KMS-11 (cell line): ENCODE measurements at regions not wholly inside any gene's neighbourhood (a gene's known extent, or its start where the extent isn't known, plus 50 kb on each side); places are given as distances from the start of the nearest gene placed in this dataset.

Experiments
- H2AFZ ChIP-seq: fragments of 200-600 bp; sonication (generic); 2 replicates; pipeline ENCODE4 v1.6.1; 2016; ENCODE audit warnings: antibody characterized with exemption, mixed run types, low read depth
- H3K27ac ChIP-seq: fragments of 200-600 bp; sonication (generic); 2 replicates; pipeline ENCODE4 v1.6.1; 2016; ENCODE audit warnings: mild to moderate bottlenecking, mixed run types
- H3K27me3 ChIP-seq: fragments of 200-600 bp; sonication (generic); 2 replicates; pipeline ENCODE4 v1.6.1; 2017; ENCODE audit warnings: mild to moderate bottlenecking, low read depth, mixed run types, moderate library complexity; ENCODE audit not compliant: insufficient read depth
- H3K36me3 ChIP-seq: fragments of 200-600 bp; sonication (generic); 2 replicates; pipeline ENCODE4 v1.6.1; 2017; ENCODE audit warnings: mild to moderate bottlenecking, mixed run types; ENCODE audit not compliant: insufficient read depth
- H3K4me1 ChIP-seq: fragments of 200-600 bp; sonication (generic); 2 replicates; pipeline ENCODE4 v1.6.1; 2016; ENCODE audit warnings: mild to moderate bottlenecking, low read depth, mixed run types; ENCODE audit not compliant: poor library complexity, severe bottlenecking
- H3K4me2 ChIP-seq: fragments of 200-600 bp; sonication (generic); 2 replicates; pipeline ENCODE4 v1.7.0; 2016; ENCODE audit warnings: mild to moderate bottlenecking, mixed run types
- H3K4me3 ChIP-seq: fragments of 200-600 bp; sonication (generic); IDR thresholded peaks from 2 replicates; pipeline ENCODE4 v1.6.1; 2017; ENCODE audit warnings: low read depth, low read length, mixed read lengths; ENCODE audit not compliant: insufficient read depth
- H3K79me2 ChIP-seq: fragments of 200-600 bp; sonication (generic); 2 replicates; pipeline ENCODE4 v1.6.1; 2016; ENCODE audit warnings: low read depth, mixed run types; ENCODE audit not compliant: insufficient read depth
- H3K9ac ChIP-seq: fragments of 200-600 bp; sonication (generic); 2 replicates; pipeline ENCODE4 v1.6.1; 2016; ENCODE audit warnings: mild to moderate bottlenecking, mixed run types
- H4K20me1 ChIP-seq: fragments of 200-600 bp; sonication (generic); 2 replicates; pipeline ENCODE4 v1.6.1; 2016; ENCODE audit warnings: mild to moderate bottlenecking, mixed run types; ENCODE audit not compliant: insufficient read depth
- TF ChIP-seq, protein P1 (sequence below): fragments of 200-600 bp; sonication (generic); conservative IDR thresholded peaks from 2 replicates; pipeline ENCODE4 v1.6.1; 2017; ENCODE audit warnings: low read depth, mild to moderate bottlenecking, antibody characterized with exemption, low read length, moderate library complexity, mixed read lengths

- no peak overlapping the region for H3K4me3 ChIP-seq
- H3K79me2 ChIP-seq: no peaks in the 10 kb centered on the region
- no peak overlapping the region for H3K4me2 ChIP-seq
- H3K9ac ChIP-seq: no peak overlapping the region
- no peaks in the 10 kb centered on the region for H3K27me3 ChIP-seq
- H3K27ac ChIP-seq: no peak overlapping the region
- no peaks in the 10 kb centered on the region for H4K20me1 ChIP-seq
- H3K4me1 ChIP-seq: no peaks in the 10 kb centered on the region
- H3K36me3 ChIP-seq: no peaks in the 10 kb centered on the region
- H2AFZ ChIP-seq: no peak overlapping the region
- TF ChIP-seq, protein P1, sequence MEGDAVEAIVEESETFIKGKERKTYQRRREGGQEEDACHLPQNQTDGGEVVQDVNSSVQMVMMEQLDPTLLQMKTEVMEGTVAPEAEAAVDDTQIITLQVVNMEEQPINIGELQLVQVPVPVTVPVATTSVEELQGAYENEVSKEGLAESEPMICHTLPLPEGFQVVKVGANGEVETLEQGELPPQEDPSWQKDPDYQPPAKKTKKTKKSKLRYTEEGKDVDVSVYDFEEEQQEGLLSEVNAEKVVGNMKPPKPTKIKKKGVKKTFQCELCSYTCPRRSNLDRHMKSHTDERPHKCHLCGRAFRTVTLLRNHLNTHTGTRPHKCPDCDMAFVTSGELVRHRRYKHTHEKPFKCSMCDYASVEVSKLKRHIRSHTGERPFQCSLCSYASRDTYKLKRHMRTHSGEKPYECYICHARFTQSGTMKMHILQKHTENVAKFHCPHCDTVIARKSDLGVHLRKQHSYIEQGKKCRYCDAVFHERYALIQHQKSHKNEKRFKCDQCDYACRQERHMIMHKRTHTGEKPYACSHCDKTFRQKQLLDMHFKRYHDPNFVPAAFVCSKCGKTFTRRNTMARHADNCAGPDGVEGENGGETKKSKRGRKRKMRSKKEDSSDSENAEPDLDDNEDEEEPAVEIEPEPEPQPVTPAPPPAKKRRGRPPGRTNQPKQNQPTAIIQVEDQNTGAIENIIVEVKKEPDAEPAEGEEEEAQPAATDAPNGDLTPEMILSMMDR: no peak
These were observed 142.8 kb upstream of the UBASH3B start for GRCh38 chr11:122512688-122513087.

DNA sequence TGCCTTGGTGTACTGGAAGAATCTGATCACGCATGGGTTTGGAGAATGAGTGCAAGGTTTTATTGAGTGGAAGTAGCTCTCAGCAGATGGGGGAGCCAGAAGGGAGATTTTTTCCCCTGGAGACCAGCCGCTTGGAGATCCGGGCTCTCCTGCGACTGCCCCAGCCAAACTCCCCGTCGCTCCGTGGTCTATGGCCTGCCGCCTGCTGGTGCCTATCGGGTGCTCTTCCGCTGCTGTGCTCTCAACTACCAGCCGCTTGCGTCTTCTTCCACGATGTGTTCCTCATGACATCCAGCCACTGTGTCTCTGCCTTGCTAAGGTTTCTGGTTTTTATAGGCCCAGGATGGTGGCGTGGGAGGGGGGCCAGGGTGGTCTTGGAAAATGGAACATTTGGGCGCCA is 145.6 kb upstream of the UBASH3B start:
- TF ChIP-seq, protein P1: no peak
- H3K27ac ChIP-seq: no peak overlapping the region

GRCh38 chr11:122509091-122509490 is 146.4 kb upstream of the UBASH3B start:
- no peaks in the 10 kb centered on the region for H4K20me1 ChIP-seq
- H3K4me2 ChIP-seq: no peak overlapping the region
- no peaks in the 10 kb centered on the region for H3K27me3 ChIP-seq
- H3K79me2 ChIP-seq: no peaks in the 10 kb centered on the region
- no peaks in the 10 kb centered on the region for H3K4me1 ChIP-seq
- TF ChIP-seq, protein P1: no peak
- no peak overlapping the region for H3K4me3 ChIP-seq
- H3K9ac ChIP-seq: no peak overlapping the region
- no peaks in the 10 kb centered on the region for H3K36me3 ChIP-seq
- H2AFZ ChIP-seq: no peak overlapping the region
- no peak overlapping the region for H3K27ac ChIP-seq

More for the DNA sequence above, 145.6 kb upstream of the UBASH3B start:
- H3K27me3 ChIP-seq: no peaks in the 10 kb centered on the region
- H3K4me3 ChIP-seq: no peak overlapping the region
- no peaks in the 10 kb centered on the region for H4K20me1 ChIP-seq
- no peak overlapping the region for H3K4me2 ChIP-seq
- H2AFZ ChIP-seq: no peak overlapping the region
- no peaks in the 10 kb centered on the region for H3K79me2 ChIP-seq
- H3K36me3 ChIP-seq: no peaks in the 10 kb centered on the region
- H3K4me1 ChIP-seq: no peaks in the 10 kb centered on the region
- H3K9ac ChIP-seq: no peak overlapping the region

- H3K4me1 ChIP-seq: no peaks in the 10 kb centered on the region
- no peak overlapping the region; the same call in 1 of the 2 replicates for H2AFZ ChIP-seq
- no peak overlapping the region for H3K27ac ChIP-seq
- H3K27me3 ChIP-seq: no peaks in the 10 kb centered on the region
- H3K9ac ChIP-seq: no peak overlapping the region
- TF ChIP-seq, protein P1: peak; percentile 59
- H3K4me3 ChIP-seq: no peak overlapping the region
- H4K20me1 ChIP-seq: no peaks in the 10 kb centered on the region
- H3K4me2 ChIP-seq: no peak overlapping the region
- no peaks in the 10 kb centered on the region for H3K36me3 ChIP-seq
- no peaks in the 10 kb centered on the region for H3K79me2 ChIP-seq
These were observed 150.1 kb upstream of the UBASH3B start for GRCh38 chr11:122505304-122506006.
